ENCODE measurements at regions not wholly inside any gene's neighbourhood (a gene's known extent, or its start where the extent isn't known, plus 50 kb on each side); places are given as distances from the start of the nearest gene placed in this dataset.

DNA sequence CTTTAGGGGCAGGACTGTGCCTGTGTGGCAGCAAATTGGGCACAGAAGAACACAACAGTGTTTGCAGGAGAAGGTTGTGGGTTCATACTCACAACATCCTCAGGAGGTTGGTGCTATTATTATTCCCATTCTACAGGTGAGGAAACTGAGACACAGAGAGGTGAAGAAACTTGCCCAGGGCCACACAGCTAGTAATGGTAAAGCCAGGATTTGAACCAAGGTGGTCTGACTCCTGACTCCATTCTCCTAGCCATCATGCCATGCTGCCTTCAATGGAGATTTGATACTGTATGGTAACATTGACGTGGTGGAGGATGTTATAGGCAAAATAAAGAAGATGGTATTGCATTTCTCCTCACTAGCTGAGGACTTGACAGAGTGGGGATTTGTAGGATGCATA is 334.2 kb downstream of the RPS6KC1 start:
- Mint-ChIP-seq H3K4me3 (no peak overlapping the region), H3K27ac (no peak overlapping the region), H3K36me3 (no peaks in the 10 kb centered on the region), H3K9me3 (no peaks in the 10 kb centered on the region), H3K4me1 (no peaks in the 10 kb centered on the region), H3K27me3 (no peaks in the 10 kb centered on the region)
- no peak for DNase-seq
- POLR2A ChIA-PET = no interaction called here
- ATAC-seq (ENCODE audit: low read depth) = no peak

DNA sequence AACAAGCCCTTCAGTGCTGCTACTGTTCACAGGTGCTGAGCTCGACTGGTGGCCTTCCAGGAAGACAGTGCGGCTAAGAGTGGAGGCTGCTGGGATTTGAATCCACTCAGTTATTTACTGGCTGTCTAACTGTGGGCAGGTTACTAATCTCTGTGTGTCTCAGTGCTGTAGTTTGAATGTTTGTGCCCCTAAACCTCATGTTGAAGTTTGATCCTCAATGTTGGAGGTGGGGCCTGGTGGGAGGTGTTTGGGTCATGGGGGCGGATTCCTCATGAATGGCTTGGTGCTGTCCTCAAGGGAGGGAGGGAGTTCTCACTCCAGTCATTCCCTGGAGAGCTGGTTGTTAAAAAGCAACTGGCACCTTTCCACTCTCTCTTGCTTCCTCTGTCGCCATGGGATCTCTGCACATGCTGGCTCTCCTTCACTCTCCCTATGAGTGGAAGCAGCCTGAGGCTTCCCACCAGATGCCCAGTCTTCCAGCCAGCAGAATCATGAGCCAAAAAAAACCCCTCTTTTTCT is 334.8 kb downstream of the RPS6KC1 start:
- POLR2A ChIA-PET = no interaction called here
- Mint-ChIP-seq H3K4me1 (no peaks in the 10 kb centered on the region), H3K9me3 (no peaks in the 10 kb centered on the region), H3K4me3 (no peak overlapping the region), H3K27me3 (no peaks in the 10 kb centered on the region), H3K27ac (no peak overlapping the region), H3K36me3 (no peaks in the 10 kb centered on the region)
- DNase-seq (no peak), ATAC-seq (ENCODE audit: low read depth) (no peak)

DNA sequence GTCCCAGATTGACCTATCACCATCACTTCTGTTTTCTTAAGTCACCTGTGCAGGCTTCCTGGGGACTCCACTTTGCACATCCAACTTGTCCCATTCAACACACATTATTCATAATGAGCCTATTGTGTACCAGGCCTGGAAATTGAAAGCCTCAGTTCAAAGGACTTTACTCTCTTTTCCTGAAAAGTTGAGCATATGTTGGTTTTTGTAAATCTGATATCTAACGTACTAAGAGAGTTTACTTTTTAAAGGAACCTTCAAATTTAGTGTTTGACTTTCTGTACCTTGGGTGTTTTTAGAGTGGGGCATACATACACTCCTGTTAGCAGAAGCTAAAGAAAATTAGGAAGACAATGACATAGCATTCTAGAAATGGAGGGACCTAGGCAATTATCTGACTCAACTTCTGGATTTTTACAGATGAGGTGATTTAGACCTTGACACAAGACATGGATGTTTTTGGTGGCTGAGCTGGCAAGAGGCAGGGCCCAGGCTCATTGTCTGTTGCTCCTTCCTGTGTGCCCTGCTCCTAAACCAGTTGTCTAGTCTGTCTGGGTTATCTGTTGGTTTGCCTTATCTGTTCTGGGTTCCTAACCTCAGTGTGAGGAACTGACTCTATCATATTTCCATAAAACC is 336.5 kb downstream of the RPS6KC1 start:
- Mint-ChIP-seq H3K27ac (no peak overlapping the region), H3K4me3 (no peak overlapping the region), H3K9me3 (no peaks in the 10 kb centered on the region), H3K36me3 (no peaks in the 10 kb centered on the region), H3K4me1 (no peaks in the 10 kb centered on the region), H3K27me3 (peaks cover 2% of the 10 kb centered on the region)
- POLR2A ChIA-PET = no interaction called here
- ATAC-seq (ENCODE audit: low read depth) = no peak
- no peak for DNase-seq

DNA sequence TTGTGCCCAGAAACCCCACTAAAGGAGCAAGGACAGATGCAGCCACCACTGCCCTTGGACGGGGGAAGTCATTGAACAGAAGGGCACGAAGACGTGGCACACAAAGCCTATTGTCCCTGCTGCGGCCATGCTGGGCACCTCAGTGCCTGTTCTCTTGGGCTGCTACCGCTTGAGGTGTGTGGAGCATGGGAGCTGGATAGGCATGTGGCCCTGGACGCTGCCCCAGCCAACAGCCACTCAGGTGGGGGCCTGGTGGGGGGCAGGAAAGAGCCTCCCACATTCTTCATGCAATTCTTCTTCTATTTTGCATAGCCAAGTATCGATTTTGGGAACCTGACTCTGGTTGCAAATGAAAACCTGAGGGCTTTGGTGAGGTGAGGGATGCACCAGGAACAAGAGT is 337.2 kb downstream of the RPS6KC1 start:
- no peak overlapping the region for H3K27ac Mint-ChIP-seq
- POLR2A ChIA-PET = no interaction called here
- ATAC-seq (ENCODE audit: low read depth) (no peak), DNase-seq (no peak)
- H3K27me3 Mint-ChIP-seq = peaks cover 2% of the 10 kb centered on the region
- H3K4me3 Mint-ChIP-seq = no peak overlapping the region
- no peaks in the 10 kb centered on the region for H3K9me3 Mint-ChIP-seq
- no peaks in the 10 kb centered on the region for H3K36me3 Mint-ChIP-seq
- H3K4me1 Mint-ChIP-seq = no peaks in the 10 kb centered on the region

DNA sequence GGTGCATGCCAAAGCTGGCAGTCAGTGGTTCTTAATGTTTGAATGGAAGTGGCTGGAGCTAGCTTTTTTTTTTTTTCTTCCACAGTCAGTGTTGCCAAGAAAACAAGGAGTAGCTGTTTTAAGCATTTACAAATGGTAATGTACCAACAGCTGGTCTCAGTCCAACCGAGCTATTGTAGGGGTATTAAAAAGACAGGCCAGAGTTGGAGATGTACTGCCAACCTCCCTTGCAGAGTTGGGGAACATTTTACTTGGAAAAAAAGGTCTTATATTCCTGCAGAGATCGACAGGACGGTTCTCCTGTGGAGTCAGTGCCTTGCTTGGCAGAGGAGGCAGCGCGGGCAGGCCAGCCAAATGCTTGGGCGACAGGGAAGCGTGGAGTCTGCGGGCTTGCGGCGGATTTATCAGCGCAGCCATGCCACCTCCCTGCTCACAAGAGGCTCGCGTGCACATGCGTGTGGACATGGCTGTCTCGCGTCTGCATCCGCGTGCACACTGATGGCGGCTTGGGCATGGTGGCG is 338.1 kb downstream of the RPS6KC1 start:
- Mint-ChIP-seq H3K27me3 (peaks cover 2% of the 10 kb centered on the region), H3K9me3 (no peaks in the 10 kb centered on the region), H3K36me3 (no peaks in the 10 kb centered on the region), H3K4me3 (no peak overlapping the region), H3K4me1 (no peaks in the 10 kb centered on the region), H3K27ac (no peak overlapping the region)
- DNase-seq (no peak), ATAC-seq (ENCODE audit: low read depth) (no peak)
- POLR2A ChIA-PET = no interaction called here

DNA sequence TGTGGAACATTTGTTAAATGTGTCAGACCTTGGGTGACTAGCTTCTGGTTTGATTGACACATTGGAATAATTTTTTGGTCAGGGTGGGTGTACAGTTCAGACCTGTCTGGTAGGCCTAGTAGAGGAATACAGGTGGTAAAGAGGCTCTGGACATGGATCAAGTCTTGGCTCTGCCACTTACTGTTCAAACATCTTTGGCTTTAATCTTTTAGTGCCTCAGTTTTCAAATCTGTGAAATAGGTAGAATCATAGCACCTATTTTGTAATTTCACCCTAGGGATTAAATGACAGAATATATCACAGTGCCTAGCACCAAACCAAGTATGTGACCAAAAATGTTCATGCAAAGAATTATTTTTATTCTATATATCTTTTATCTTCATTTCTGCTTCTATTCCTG is 340.4 kb downstream of the RPS6KC1 start:
- peaks cover 2% of the 10 kb centered on the region for H3K27me3 Mint-ChIP-seq
- H3K4me1 Mint-ChIP-seq = no peaks in the 10 kb centered on the region
- POLR2A ChIA-PET = no interaction called here
- ATAC-seq (ENCODE audit: low read depth) (no peak), DNase-seq (no peak)
- H3K9me3 Mint-ChIP-seq = no peaks in the 10 kb centered on the region
- H3K36me3 Mint-ChIP-seq = no peaks in the 10 kb centered on the region
- no peak overlapping the region for H3K27ac Mint-ChIP-seq
- no peak overlapping the region for H3K4me3 Mint-ChIP-seq

DNA sequence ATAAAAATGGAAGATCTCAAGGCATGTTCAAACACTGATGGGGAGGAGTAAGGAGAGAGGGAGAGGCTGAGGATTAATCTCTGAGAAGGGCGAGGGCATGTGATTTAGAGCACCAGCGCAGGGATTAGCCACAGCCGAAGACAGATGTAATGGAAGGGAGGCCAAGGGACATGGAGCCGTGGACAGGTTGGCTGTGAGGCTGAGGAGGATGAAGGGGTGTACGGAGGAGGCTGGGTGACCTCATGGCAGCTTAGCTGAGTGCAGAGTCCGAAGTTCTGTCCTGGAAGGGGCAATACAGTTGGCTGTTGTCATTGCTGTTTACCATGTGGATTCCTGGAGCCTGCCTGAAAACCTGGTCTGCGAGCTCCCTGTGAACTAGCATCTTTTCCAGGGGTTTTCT is 342.8 kb downstream of the RPS6KC1 start:
- no peak for ATAC-seq (ENCODE audit: low read depth)
- Mint-ChIP-seq H3K4me1 (no peaks in the 10 kb centered on the region), H3K36me3 (no peaks in the 10 kb centered on the region), H3K27me3 (peaks cover 2% of the 10 kb centered on the region), H3K9me3 (no peaks in the 10 kb centered on the region), H3K27ac (no peak overlapping the region), H3K4me3 (no peak overlapping the region)
- POLR2A ChIA-PET = no interaction called here
- DNase-seq = no peak

DNA sequence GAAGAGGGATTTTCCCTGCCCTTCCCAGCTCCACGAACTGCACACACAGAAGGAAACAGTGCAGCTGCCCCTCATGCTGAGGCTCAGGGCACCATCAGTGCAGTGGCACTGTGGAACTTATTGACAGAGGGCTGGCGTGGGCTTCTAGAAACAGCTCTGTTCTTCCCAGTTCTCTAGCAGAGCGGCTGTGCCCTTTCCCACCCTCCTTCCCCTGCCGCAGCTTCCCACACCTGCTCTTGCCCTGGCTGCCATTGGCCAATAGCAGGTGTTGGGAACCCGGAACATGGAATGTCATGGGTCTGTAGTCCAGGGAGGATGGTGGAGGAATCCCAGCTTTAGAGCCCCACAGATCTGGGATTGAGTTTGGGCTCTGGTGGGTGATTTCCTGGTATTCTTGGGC is 343.8 kb downstream of the RPS6KC1 start:
- H3K9me3 Mint-ChIP-seq = no peaks in the 10 kb centered on the region
- no peak overlapping the region for H3K27ac Mint-ChIP-seq
- DNase-seq = no peak
- POLR2A ChIA-PET = no interaction called here
- ATAC-seq (ENCODE audit: low read depth) = no peak
- no peaks in the 10 kb centered on the region for H3K36me3 Mint-ChIP-seq
- H3K4me3 Mint-ChIP-seq = no peak overlapping the region
- H3K4me1 Mint-ChIP-seq = no peaks in the 10 kb centered on the region
- H3K27me3 Mint-ChIP-seq = peaks cover 2% of the 10 kb centered on the region

DNA sequence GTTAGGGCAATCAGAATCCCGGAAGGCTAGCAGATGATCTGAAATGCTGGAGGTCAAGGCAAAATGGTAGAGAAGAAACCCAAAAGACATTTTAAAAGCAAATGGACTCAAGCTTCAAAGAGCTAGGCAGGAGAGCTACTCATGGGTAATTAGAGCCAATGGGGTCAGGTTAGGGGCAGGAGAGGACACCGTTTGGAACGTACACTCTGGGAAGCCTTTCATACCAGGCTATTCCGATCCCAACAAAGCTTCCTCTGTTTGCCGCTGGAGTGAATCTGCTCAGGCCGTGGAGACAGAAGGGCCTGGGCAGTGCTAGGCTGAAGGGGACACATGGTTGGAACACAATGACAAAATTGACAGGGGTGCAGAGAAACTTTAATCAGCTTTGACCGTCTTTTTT is 346.6 kb downstream of the RPS6KC1 start:
- ATAC-seq (ENCODE audit: low read depth) = no peak
- H3K36me3 Mint-ChIP-seq = no peaks in the 10 kb centered on the region
- H3K27me3 Mint-ChIP-seq = no peaks in the 10 kb centered on the region
- POLR2A ChIA-PET = no interaction called here
- no peak overlapping the region for H3K27ac Mint-ChIP-seq
- no peaks in the 10 kb centered on the region for H3K4me1 Mint-ChIP-seq
- H3K9me3 Mint-ChIP-seq = no peaks in the 10 kb centered on the region
- DNase-seq = no peak
- no peak overlapping the region for H3K4me3 Mint-ChIP-seq

DNA sequence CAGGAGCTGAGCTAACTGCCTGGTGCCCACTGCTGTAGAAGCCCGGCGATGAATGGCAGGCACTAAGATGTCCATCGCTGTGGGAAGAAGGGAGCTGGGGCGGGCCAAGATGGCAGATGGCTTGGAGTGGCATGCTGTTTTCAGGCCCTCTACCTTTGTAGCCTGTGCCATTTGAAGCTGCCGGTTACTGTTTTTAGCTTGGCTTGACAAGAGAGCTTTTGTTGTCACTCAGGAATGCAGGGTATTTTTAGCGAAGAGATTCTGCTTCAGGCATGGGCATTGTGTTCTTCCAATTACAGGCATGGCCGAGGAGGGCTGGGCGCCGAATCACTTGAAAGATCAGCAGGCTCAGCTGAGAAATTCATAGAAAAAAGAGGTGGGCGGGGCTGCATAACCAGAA is 348.7 kb downstream of the RPS6KC1 start:
- no peaks in the 10 kb centered on the region for H3K4me1 Mint-ChIP-seq
- POLR2A ChIA-PET = no interaction called here
- DNase-seq (no peak), ATAC-seq (ENCODE audit: low read depth) (no peak)
- H3K4me3 Mint-ChIP-seq = no peak overlapping the region
- H3K36me3 Mint-ChIP-seq = no peaks in the 10 kb centered on the region
- H3K27me3 Mint-ChIP-seq = no peaks in the 10 kb centered on the region
- H3K27ac Mint-ChIP-seq = no peak overlapping the region
- no peaks in the 10 kb centered on the region for H3K9me3 Mint-ChIP-seq

DNA sequence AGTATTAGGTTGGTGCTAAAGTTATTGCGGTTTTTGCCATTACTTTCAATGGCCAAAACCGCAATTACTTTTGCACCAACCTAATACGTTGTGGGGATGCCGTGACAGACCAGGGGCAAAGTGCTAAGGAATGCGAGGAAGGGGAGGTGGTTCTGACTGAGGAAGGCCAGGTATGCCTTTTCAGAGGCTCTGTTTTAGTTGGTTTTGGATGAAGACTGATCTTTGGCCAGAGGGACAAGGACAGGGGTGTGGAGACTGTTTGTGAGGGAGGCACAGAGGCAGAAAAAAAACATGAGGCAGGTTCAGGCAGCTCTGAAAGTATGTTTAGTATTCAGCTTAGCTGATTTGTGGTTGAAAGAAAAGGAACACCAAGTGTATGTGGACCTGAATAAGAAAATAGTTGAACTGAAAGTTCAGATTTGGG is 358.2 kb downstream of the RPS6KC1 start:
- Mint-ChIP-seq H3K27ac (no peak overlapping the region), H3K4me1 (no peaks in the 10 kb centered on the region), H3K9me3 (no peaks in the 10 kb centered on the region), H3K27me3 (no peaks in the 10 kb centered on the region), H3K4me3 (no peak overlapping the region), H3K36me3 (no peaks in the 10 kb centered on the region)
- POLR2A ChIA-PET = no interaction called here
- no peak for ATAC-seq (ENCODE audit: low read depth)
- no peak for DNase-seq

DNA sequence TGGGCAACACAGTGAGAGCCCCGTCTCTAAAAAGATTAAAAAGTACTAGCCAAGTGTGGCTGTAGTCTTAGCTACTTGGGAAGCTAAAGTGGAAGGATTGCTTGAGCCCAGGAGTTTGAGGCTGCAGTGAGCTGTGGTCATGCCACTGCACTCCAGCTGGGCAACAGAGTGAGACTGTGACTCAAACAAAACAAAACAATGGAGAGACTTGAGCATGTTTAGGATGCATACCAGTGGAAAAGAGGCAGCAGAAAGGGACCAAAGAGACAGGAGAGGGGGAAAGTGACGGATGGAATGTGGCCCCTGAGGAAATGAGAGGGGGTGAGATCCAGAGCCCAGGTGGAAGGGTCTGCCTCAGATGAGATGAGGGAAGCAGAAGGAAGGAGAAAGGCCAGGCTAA is 358.9 kb downstream of the RPS6KC1 start:
- H3K4me3 Mint-ChIP-seq = no peak overlapping the region
- POLR2A ChIA-PET = no interaction called here
- H3K9me3 Mint-ChIP-seq = no peaks in the 10 kb centered on the region
- ATAC-seq (ENCODE audit: low read depth) (no peak), DNase-seq (no peak)
- no peaks in the 10 kb centered on the region for H3K36me3 Mint-ChIP-seq
- no peaks in the 10 kb centered on the region for H3K27me3 Mint-ChIP-seq
- H3K4me1 Mint-ChIP-seq = no peaks in the 10 kb centered on the region
- no peak overlapping the region for H3K27ac Mint-ChIP-seq

DNA sequence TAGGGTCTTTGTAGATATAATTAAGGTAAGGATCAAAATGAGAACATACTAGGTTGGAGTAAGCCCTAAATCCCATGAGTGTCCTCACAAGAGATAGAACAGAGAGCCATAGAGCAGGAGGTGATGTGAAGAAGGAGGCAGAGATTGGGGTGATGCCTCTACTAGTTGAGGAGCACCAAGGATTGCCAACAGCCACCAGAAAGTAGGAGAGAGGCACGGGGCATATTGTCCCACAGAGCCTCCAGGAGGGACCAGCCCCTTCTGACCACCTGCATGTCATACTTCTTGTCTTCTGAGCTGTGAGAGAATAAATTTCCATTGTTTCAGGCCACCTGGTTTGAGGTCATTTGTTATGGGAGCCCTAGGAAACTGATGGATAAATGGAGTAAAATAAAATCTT is 363.3 kb downstream of the RPS6KC1 start:
- POLR2A ChIA-PET = no interaction called here
- H3K27me3 Mint-ChIP-seq = no peaks in the 10 kb centered on the region
- no peak overlapping the region for H3K4me3 Mint-ChIP-seq
- no peak for ATAC-seq (ENCODE audit: low read depth)
- DNase-seq = no peak
- H3K36me3 Mint-ChIP-seq = no peaks in the 10 kb centered on the region
- no peak overlapping the region for H3K27ac Mint-ChIP-seq
- H3K4me1 Mint-ChIP-seq = no peaks in the 10 kb centered on the region
- H3K9me3 Mint-ChIP-seq = no peaks in the 10 kb centered on the region

DNA sequence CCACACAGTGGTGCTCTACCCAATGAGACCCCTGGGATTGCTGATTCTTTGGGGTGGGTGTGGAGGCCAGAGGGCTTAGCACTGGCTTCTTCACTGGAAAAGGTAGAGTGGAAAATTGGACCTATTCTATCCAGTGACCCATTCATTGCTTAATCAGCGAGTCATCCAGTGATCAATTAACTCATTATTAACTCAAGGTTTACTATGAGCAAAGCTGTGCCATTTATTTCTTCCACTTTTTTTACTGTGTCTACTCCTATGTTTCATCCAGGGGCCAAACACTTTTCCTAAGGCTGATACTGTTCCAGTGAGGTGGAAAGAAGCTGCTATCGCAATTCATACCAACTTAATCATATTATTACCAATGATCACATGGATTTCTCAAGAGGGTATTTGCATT is 363.9 kb downstream of the RPS6KC1 start:
- ATAC-seq (ENCODE audit: low read depth) (no peak), DNase-seq (no peak)
- POLR2A ChIA-PET = no interaction called here
- H3K36me3 Mint-ChIP-seq = no peaks in the 10 kb centered on the region
- no peaks in the 10 kb centered on the region for H3K9me3 Mint-ChIP-seq
- H3K27me3 Mint-ChIP-seq = no peaks in the 10 kb centered on the region
- no peak overlapping the region for H3K4me3 Mint-ChIP-seq
- H3K4me1 Mint-ChIP-seq = no peaks in the 10 kb centered on the region
- H3K27ac Mint-ChIP-seq = no peak overlapping the region
